Cardiac muscle cell (in vitro differentiated cells and primary cell): ENCODE measurements at regions not wholly inside any gene's neighbourhood (a gene's known extent, or its start where the extent isn't known, plus 50 kb on each side); places are given as distances from the start of the nearest gene placed in this dataset.

Experiments used
- DNase-seq, 2 donors: peaks; one replicate each; pipeline versions ENCODE4 v3.0.0 to v3.0.0-alpha.2; 2010 to 2017; ENCODE audit warnings: low read depth in 1 of 2, low spot score in 1 of 2
- H3K27ac ChIP-seq: fragments of 200-600 bp; sonication (generic); 2 replicates; pipeline ENCODE4 v1.5.1; 2016
- H3K27me3 ChIP-seq: fragments of 200-600 bp; sonication (generic); 2 replicates; pipeline ENCODE4 v1.6.0; 2016; ENCODE audit warnings: control low read depth
- H3K36me3 ChIP-seq: fragments of 200-600 bp; sonication (generic); 2 replicates; pipeline ENCODE4 v1.5.1; 2016; ENCODE audit warnings: control low read depth
- H3K4me1 ChIP-seq: fragments of 200-600 bp; sonication (generic); 2 replicates; pipeline ENCODE4 v1.8.1; 2017; ENCODE audit warnings: low read depth, mild to moderate bottlenecking, mixed run types
- H3K4me3 ChIP-seq: fragments of 200-600 bp; sonication (generic); 2 replicates; pipeline ENCODE4 v1.5.1; 2016; ENCODE audit warnings: mild to moderate bottlenecking
- H3K9me3 ChIP-seq: fragments of 200-600 bp; sonication (generic); 2 replicates; pipeline ENCODE4 v1.5.1; 2017; ENCODE audit warnings: low read depth, mild to moderate bottlenecking, control low read depth
- CTCF ChIP-seq: IDR thresholded peaks from 2 replicates; pipeline ENCODE4 v1.5.1; 2012; ENCODE audit warnings: low read depth, mild to moderate bottlenecking, low read length

GRCh38 chr4:3838437-3839380 is 72.5 kb downstream of the ADRA2C start:
- Histone ChIP-seq H3K27ac (no peak overlapping the region), H3K27me3 (peaks cover 15% of the 10 kb centered on the region)

GRCh38 chr4:3845094-3845743 is 79.0 kb downstream of the ADRA2C start:
- no peaks in the 10 kb centered on the region for H3K27me3 ChIP-seq
- H3K4me3 ChIP-seq: no peak overlapping the region
- H3K9me3 ChIP-seq: no peaks in the 10 kb centered on the region
- no peak for TF ChIP-seq CTCF
- no peak for DNase-seq
- no peak overlapping the region for H3K27ac ChIP-seq
- no peaks in the 10 kb centered on the region for H3K36me3 ChIP-seq
- peaks cover 4% of the 10 kb centered on the region for H3K4me1 ChIP-seq

More at GRCh38 chr4:3838437-3839380, 72.5 kb downstream of the ADRA2C start:
- H3K36me3 ChIP-seq: no peaks in the 10 kb centered on the region
- no peak for DNase-seq
- no peak for TF ChIP-seq CTCF
- no peaks in the 10 kb centered on the region for H3K9me3 ChIP-seq
- H3K4me1 ChIP-seq: peaks cover 4% of the 10 kb centered on the region
- no peak overlapping the region for H3K4me3 ChIP-seq

GRCh38 chr4:3845744-3846429 is 79.7 kb downstream of the ADRA2C start:
- no peak overlapping the region for H3K4me3 ChIP-seq
- H3K36me3 ChIP-seq: no peaks in the 10 kb centered on the region
- H3K4me1 ChIP-seq: peaks cover 4% of the 10 kb centered on the region
- no peaks in the 10 kb centered on the region for H3K27me3 ChIP-seq
- no peak for DNase-seq
- no peak for TF ChIP-seq CTCF
- no peak overlapping the region for H3K27ac ChIP-seq
- H3K9me3 ChIP-seq: no peaks in the 10 kb centered on the region

- Histone ChIP-seq H3K9me3 (no peaks in the 10 kb centered on the region), H3K4me3 (no peak overlapping the region), H3K36me3 (no peaks in the 10 kb centered on the region), H3K27me3 (no peaks in the 10 kb centered on the region), H3K4me1 (peaks cover under 1% of the 10 kb centered on the region), H3K27ac (no peak overlapping the region)
- no peak for DNase-seq
- TF ChIP-seq CTCF: no peak
Observed at GRCh38 chr4:3847211-3847940, 81.2 kb downstream of the ADRA2C start.

GRCh38 chr4:3848323-3848722 is 82.1 kb downstream of the ADRA2C start:
- no peak for DNase-seq
- Histone ChIP-seq H3K4me1 (no peaks in the 10 kb centered on the region), H3K27ac (no peak overlapping the region), H3K27me3 (no peaks in the 10 kb centered on the region), H3K9me3 (no peaks in the 10 kb centered on the region), H3K36me3 (no peaks in the 10 kb centered on the region), H3K4me3 (no peak overlapping the region)
- no peak for TF ChIP-seq CTCF
